ENCODE measurements at regions not wholly inside any gene's neighbourhood (a gene's known extent, or its start where the extent isn't known, plus 50 kb on each side); places are given as distances from the start of the nearest gene placed in this dataset.

DNA sequence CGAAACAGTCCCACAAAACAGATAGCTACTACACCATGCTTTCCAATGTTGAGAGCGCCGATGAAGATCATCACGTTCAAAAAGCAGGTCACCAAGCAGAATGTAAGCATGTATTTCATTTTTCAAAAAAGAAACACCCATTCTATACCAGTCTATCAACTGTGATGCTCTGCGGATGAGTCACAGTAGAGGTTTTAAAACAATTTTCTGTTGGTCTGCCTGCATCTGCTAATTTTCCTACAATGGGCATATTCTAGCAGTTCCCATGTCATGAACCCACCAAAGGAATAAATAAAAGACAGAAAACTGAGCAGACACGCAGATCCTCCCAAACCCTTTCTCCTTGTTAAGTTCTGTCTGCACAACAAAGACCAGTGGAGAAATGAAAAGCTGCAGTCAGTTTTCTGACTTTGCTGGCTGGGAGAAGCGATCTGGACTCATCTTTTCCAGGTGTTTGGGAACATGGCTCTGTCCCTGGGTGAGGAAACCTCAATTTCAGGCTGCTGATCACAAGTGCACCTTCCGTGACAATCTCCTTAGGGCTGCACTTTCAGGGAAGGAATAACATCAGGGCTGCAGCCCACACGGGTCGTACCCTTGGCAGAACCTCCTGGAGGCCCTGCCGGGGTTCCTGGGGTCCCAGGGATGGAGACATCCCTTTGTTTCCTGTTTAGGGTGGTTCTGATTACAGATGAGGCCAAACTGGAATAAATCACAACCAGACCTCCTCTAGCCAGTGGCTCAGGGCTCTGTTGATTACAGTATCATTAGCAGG lies 200.1 kb downstream of the BMP7 start:
- DNase-seq, result no peak

DNA sequence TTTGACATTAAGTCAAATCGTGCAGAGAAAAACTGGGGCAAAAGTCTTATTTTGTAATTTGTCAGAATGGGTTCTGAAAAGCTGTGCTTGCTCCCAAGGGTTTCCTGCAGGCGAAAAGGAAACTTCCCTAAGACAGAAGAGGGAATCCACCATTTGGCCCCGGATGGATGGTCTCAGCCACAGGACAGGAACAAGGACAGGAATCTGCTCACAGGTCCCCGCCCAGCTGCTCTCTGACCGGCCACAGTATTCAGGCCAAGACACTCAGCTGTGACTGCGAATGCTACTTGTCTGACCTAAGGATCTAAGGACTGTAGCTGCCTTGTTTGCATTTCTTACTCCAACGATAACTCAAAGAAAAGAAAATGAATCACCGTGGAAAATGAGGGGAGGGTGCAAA lies 197.0 kb downstream of the BMP7 start:
- no peak for DNase-seq

DNA sequence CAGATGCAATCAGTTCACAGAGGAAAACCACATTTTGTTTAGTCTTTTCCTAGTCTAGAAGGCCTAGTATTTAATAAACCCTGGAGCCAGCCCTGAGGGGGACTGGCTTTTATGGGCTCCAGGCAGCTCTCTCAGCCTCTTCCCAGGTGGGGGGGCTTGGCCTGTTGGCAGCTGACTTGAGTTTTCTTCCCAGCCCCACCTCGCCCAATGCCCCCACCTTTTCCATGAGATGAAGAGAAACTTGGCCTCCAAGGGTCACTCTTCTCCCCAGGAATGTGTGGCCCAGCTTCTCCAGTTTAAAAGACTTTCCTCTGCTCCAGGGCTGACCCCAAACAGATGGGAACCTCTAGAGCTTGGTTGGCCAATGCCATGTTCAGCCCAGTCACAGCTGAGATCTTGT lies 196.1 kb downstream of the BMP7 start:
- no peak for DNase-seq

DNA sequence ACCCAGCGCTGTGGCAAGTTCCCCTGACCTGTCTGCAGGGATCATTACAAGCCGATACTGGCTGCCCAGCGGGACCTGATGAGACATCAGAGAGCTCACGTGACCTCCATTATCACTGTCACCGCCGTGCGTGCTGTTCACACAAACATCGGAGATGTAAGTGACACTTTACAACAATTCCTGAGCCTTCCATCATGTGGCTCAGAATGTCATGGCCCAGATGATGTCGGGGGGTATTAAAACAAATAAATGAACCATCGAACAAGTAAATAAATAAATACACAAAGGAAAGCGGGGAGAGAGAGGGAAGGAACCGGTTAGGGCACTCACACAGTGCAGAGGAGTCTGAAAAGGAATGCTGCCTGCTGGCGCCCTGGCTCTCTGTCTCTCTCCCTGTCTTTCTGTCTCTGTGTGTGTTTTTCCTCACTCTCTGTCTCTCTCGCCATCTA lies 195.1 kb downstream of the BMP7 start:
- DNase-seq, result no peak

DNA sequence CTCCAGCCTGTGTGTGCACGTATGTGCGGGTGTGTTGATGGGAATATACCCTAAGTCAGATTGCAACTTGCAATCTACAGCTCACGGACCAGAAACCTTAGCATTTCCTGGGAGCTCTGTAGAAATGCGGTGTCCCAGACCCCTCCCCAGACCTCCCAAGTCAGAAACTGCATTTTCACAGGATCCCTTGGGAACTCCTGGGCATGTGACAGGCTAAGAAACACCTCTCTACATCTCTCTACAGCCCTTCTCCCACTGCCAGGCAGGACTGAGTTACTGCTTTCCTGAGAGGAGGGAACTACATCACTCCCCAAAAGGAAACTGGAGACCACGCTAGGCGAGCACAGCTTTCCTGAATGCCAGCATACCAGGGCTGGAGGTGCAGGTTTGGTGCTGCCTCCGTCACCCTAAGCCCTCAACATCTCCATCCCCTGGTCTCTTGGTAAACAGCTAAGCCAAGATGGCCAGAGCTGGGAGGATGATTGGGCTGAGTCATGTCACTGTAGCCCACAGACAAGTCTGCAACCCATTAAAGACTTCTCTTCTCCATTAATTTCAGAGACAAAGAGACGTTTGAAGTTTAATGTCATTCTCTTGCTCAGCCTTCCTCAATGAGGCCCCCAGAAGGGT lies 194.4 kb downstream of the BMP7 start:
- DNase-seq, result no peak

DNA sequence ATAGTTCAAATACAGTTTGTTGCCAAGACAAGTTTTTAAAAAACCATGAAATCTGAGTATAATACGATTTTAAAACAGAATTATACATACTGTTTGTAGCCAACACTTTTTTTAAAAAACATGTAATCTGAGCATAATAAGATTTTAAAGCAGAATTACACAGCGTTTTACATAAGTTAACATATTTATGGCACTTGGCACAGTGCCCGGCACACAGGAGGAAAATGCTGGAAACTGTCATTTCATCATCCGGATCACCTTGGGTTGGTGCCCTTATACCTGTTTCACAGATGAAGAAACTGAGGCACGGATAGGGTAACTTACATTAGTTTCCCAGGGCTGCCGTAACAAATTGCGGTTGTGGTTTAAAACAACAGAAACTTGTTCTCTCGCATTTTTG lies 193.0 kb downstream of the BMP7 start:
- DNase-seq, result no peak

DNA sequence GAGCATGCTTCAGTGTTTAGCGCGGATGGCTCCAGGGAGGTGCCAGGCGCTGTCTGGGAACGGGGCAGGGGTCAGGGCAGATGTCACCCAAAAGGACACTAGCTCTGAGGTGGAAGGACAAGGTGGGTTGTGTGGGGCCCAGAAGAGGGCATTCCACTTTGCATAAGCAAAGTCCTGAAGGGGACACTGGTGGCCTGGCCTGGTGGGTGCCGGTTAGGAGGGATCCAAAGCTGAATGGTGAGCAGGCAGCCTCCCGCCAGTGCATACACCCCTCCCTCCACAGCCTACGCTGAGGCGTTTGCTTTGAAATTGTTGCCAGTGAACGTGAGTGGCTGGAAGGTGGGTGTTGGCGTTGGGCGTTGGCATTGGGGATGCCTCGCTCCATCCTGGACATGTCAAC lies 192.1 kb downstream of the BMP7 start:
- no peak for DNase-seq

DNA sequence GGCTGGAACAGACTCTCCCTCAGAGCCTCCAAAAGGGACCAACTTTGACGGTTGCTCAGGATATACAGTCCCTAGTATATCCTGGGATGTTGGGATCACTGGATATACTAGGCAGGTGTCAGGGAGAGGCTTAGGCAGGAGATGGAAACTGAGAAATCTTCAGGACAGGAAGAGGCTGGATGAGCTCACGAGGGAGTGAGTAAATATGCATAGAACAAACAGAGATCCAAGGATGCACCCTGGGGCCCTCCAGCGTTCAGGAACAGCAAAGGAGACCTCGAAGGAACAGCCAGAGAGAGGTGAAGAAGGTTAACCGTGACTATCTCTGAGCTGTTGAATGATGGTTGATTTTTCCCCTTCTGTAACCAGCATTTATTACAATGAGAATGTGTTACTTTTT lies 191.3 kb downstream of the BMP7 start:
- no peak for DNase-seq

DNA sequence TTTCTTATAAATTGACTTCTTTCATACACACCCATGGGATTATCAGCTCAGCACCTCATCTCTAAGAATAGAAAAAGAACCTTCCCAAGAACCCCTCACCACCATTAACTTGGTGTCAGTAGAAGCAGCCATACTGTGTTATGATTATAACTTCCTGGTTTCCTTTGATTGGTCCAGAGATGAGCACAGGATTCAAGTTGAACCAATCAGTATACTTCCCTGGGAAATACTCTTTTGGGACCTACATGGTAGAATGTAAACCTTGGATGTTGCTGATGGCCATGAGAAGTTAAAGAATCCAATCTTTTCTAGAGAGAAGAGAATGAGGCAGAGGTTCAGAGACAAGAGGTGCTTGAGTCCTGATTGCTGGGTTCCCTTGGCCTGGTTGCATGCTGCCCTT lies 190.8 kb downstream of the BMP7 start:
- no peak for DNase-seq

DNA sequence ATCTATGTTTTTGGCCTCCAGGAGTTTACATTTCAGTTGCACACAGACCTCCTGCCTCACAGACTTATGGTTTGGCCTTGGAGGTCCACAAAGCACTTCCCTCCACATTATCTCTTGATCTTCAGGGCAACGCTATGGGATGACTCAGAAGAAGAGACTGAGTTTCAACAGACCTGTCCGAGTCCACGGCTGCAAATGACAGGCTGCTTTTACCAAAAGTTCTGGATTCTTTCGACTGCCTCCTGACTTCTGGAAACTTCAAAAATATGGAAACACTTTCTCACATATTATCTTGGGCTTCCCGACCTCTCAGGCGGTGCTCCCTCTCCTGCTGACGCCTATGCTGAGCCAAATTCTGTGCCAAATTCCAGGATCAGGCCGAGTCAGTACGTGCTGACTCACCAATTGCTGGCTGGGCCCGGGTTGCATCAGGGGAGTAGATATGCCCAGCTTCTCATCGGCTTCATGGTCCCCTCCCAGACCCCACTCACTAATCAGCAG lies 190.2 kb downstream of the BMP7 start:
- DNase-seq, result no peak

DNA sequence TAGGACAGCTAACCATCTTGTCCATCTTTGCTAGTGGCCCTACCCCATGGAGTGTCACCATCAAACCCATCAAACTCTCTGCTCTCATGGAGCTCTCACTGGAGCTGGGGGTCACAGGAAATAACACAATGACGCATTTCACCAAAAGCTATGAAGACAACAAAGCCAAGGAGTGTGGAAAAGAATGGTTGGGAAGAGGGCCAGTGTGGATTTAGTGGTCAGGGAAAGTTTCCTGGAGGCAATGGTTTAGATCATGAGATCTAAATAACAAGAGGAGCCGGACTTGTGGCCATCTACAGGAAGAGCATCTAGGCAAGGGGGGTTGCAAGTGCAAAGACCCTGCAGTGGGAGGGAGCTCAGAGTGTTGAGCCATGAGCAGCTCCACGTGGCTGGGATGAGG lies 189.5 kb downstream of the BMP7 start:
- DNase-seq, result no peak

DNA sequence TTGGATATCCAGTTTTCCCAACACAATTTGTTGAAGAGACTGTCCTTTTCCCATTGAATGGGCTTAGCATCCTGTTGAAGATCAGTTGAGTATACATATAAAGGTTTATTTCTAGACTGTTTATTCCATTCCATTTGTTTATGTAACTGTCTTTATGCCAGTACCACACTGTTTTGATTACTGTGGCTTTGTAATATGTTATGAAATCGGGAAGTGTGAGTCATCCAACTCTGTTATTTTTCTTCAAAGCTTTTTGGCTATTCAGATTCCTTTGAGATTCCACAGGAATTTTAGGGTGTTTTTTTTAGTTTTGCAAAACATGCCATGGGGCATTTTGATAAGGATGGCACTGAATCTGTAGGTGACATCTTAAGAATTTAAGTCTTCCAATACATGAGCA lies 188.3 kb downstream of the BMP7 start:
- DNase-seq, result no peak

DNA sequence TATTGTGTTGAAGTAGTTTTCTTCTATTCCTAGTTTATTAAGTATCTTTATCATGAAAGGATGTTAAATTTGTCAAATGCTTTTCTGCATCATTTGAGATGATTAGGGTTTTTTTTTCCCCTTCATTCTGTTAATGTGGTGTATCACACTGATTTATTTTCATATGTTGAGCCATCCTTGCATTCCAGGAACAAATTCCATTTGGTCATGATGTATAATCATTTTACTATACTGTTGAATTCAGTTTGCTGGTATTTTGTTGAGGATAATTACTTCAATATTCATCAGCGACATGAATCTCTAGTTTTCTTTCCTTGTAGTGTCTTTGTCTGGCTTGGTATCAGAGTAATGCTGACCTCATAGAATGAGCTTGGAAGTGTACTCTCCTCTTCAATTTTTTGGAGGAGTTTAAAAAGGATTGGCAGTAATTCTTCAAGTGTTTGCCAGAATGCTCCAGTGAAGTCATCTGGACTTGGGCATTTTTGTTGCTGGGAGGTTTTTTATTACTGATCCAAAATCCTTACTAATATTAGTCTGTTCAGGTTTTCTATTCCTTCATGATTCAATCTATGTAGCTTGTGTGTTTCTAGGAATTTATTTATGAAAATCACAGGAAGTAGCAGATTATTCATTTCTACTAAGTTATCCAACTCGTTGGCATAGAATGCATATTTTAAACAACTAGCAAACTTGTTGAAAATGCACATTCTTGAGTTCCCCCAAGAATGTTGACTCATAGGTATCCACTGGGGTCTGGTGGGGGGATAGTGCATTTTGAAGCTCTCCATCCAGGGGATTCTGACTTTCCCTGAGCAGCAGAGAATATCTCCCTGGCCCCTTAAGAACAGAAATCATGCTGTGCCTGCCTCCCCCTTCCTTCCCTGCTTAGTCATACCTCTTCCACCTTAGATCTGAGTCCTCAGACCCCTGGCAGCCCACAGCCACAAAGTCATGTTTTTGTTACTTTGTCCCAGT lies 187.1 kb downstream of the BMP7 start:
- DNase-seq, result no peak

DNA sequence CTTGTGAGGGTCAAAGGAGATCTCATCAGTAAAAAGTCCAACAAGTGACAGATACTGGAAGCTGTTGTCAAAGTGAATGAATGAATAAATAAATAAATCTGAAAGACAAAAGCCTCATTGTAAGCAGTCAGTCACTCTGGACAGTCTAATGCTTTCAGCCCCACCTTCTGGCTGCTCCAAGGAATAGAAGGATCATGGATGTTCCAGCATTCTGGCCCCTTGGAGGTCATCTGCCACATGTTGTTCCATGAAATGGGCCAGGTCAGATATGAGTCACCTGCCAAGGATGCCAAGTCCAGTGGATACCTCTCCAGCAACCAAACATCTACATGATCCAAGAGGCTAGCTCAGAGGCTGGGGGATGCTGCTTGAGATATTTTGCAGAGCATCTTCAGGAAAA lies 185.6 kb downstream of the BMP7 start:
- DNase-seq, result no peak

DNA sequence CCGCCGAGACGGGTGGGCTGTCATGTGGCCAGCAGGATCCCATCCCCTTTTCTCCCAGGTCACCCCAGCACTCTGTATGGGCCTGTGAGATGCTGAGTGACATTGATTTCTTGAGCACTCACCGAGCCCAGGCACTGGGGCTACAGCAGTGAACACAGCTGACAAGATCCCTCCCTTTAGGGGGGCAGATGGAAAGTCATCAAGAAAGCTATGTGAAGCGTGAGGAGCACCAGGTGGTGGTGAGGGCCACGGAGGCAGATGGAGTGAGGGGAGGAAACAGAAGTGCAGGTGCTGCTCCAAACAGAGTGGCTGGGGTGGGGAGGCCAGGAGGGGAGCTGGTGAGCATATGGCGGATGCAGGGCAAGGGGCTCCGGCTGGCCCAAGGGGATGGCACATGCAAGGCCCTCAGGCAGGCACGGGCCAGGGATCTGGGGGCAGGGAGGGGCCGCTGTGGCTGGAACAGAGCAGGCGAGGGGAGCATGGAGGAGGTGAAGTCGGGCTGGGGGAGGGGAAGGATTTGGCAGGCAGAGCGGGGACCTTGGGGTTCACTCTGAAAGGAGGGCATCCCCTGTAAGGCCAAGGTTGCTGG lies 184.0 kb downstream of the BMP7 start:
- no peak for DNase-seq

DNA sequence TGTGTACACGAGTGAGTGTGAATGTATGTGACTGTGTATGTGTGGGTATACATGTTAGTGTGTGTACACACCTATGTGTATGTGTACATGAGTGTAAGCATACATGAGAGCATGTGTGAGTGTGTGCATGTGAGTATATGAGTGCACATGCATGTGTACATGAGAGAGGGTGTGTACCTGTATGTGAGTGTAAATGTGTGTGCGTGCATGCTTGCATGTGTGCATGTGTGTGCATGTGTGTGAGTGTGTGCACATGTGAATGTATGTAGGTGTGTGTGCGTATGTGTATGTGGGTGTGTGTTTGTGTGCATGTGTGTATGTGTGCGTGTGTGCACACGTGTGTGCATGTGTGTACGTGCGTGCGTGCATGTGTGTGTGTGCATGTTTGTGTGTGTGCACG lies 183.4 kb downstream of the BMP7 start:
- DNase-seq, result no peak

DNA sequence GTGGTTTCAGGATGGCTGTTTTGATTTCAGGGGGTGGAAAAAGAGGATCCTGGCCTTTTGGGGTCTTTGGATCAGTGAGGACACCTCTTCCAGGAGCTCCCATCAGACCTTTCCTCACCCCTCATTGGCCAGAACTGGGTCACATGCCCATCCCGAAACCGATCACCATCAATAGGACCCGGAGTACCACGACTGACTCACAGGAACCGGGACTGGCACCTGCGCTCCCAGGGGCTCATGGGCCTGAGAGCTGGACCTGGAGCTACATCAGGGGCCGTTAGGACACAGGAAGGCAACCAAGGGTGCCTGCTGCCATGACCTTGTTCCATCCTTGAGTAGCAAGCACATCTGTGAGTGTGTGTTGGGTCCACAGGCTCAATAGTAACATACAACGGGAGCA lies 180.4 kb downstream of the BMP7 start:
- DNase-seq, result no peak

DNA sequence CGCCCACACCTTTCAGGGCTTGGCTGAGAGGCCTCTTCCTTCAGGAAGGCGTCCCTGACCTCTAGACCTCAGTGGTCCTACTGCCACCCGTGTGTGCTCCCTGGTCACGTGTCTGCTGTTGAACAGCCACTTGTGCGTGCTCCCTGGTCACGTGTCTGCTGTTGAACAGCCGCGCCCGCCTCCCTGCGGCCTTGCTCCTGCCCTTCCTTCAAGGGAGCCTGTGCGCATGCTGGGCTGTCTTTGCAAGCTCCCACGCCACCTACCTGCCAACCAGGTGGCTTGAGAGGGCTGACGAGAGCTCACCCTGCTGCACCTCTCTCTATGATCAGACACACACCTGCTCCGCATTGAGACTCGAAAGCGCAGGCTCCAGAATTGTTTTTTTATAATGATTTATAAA lies 179.3 kb downstream of the BMP7 start:
- no peak for DNase-seq

DNA sequence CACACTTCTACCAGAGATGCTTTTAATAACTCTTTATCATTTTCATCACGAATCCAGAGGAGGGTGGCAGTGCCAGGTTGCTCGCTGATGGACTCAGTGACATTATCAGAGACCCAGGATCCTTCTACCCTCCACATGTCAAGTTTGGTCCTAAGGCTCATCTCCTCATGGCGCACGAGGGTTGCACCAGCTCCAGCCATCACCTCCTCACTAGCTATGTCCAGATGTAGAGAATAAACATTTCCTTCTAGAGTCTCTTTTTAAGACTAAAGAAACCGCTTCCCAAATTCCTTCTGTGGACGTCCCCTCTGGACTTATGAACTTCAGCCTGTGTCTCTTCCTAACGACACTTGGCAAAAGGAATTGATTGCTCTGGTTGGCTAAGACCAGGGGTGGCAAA lies 178.7 kb downstream of the BMP7 start:
- no peak for DNase-seq

DNA sequence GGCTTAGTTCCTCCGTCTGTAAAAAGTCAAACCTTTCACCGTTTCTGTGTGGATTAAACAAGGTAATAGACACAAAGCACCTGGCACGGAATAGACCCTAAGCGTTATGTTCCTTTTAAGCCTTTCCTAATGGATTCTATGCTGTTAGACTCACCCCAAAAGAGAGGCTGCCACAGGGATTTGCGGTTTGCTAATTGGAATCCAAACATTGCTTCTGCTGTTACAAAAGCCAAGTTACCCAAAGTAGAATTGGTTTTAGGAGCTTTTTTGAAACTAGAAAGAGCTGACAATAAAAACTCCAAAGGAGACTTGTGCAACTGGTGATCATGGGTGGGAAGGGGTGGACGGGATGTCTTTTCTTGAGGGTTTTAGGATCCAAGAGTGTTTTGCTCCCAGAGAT lies 178.0 kb downstream of the BMP7 start:
- DNase-seq, result no peak

DNA sequence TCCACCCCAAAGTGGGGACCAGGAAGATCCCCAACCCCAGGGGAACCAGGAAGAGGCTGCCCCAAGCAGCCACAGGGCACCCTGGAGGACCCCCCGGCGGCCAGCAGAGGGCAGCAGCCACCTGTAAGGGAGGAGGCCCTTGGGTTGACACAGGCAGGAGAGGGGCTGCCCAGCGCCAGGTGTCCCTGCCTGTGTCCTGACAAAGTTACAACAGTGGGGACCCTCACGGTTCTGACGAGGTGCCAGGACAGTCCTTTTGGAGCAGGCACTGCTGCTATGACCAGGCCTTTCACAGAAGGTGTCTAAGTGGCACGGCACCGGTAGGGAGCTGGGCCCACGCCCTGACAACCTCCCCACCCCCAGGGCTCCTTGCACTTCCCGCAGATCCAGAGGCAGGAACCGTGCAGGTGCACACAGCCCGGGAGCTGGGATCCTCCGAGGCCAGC lies 176.7 kb downstream of the BMP7 start:
- DNase-seq, result no peak

DNA sequence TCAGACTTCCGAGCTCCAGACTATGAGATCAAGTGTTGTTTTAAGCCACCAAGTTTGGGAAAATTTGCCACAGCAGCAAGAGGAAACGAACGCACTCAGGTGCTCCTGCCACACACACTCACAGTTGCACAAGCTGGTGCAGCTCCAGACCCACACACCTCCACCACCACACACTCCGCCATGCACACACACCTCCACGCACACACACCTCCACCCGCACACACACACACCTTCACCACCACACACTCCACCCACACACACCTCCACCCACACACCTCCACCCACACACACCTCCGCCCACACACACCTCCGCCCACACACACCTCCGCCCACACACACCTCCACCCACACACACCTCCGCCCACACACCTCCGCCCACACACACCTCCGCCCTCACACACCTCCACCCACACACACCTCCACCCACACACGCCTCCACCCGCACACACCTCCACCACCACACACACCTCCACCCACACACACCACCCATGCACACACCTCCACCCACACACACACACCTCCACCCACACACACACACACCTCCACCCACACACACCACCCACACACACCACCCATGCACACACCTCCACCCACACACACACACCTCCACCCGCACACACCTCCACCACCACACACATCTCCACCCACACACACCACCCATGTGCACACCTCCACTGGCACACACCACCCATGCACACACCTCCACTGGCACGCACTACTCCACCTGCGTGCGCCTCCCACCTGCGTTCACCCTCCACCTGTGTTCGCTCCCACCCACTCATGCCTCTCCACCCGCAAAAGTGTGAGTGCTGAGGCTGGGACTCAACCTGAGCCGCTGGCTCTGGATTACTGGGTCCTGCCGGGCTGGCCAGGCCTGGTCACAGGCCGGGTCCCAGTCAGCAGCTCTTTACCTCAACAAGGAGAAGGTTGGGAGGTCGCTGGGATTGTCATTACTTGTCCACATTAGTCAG lies 175.6 kb downstream of the BMP7 start:
- no peak for DNase-seq
